Right lung (tissue), 2 donors: ENCODE measurements at regions not wholly inside any gene's neighbourhood (a gene's known extent, or its start where the extent isn't known, plus 50 kb on each side); places are given as distances from the start of the nearest gene placed in this dataset.

Source experiments
- DNase-seq, 2 donors: peaks; one replicate each; pipeline ENCODE4 v3.0.0-alpha.2; 2013

DNA sequence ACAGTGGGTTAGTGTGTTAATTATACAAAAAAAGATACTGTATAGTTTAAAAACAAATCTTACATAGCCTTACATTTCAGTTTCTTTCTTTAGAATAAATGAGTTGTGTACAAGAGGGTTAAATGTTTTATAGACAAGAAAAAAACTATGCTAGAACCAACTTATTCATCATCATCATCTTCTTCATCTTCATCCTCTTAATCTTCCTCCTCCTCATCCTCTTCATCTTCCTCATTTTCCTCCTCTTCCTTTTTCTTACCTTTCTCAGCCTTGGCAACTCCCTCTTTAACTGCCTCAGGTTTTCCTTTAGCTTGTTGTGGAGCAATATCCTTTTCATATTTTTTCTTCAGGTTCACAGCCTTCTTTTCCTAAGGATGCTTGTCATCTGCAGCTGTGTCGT, 53.7 kb downstream of the RPS12 start:
- DNase-seq, result no peak

DNA sequence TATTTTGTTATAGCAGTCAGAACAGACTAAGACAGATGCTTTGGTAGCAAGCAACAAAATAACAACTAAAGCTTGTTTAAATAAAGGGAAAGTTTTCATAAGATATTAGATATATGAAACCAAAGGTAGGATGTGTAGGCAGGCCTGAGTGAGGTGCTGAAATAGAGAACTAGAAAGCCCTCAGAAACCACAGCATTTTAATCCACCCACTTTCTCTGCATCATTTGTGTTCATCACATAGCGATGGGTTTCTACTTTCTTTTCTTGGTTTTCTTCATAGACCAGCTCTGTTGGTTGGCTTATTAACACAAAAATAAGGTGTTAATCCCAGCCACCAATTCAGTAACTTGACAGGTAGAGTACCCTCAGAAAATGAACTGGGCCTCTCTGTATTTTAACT, 58.6 kb downstream of the RPS12 start:
- DNase-seq, result no peak

DNA sequence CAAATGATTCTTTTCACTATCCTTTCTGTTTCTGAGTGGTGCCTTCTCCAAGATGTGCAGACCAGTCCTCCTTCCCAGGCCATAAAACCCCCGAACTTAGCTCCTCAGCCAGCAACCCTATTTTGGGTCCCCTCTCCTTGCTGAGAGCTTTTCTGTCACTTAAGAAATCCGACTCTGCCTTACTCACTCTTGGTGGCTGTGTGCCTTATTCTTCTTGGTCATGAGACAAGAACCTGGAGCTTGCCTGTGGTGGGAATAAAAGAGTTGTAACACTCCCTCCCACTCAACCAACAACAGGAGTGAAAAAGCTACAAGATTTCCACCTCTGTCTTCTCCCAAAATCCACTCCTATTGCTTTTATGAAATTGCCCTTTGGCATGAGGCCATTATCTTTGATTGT, 62.6 kb downstream of the RPS12 start:
- DNase-seq, result no peak

DNA sequence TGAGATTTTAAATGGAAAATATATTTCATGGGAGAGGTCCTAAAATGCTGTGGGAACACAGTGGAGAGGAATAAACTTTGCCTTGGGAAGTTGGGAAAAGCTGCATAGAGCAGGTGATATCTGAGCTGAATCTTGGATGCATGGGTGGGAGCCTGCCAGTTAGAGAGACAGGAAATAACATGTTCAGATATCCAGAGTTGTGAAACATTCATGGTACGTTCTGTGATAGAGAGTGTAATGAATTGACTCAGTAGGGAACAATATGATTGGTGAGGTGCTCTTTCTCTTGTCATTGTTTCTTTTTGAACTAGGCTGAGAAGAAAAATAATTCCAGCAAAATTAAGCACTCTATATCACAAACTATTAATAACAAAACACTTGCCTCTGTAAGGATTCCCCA, 72.8 kb downstream of the RPS12 start:
- no peak for DNase-seq

DNA sequence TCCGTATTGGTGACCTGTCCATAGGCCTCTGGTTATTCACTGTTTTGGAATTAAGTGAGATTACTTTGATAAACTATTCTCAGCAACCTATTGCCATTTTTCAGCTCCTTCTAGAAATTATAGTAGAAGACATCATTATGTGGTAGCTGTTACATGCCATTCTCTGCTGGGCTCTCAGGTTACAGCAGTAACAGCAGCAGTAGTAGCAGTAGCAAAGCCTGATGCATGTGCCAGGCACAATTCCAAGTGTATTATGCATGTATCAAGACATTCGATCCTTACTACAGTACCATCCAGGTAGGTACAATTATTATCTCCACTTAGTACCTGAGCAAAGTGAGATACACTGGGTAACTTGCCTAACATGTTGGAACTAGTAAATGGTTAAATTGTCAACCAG, 74.3 kb downstream of the RPS12 start:
- no peak for DNase-seq

DNA sequence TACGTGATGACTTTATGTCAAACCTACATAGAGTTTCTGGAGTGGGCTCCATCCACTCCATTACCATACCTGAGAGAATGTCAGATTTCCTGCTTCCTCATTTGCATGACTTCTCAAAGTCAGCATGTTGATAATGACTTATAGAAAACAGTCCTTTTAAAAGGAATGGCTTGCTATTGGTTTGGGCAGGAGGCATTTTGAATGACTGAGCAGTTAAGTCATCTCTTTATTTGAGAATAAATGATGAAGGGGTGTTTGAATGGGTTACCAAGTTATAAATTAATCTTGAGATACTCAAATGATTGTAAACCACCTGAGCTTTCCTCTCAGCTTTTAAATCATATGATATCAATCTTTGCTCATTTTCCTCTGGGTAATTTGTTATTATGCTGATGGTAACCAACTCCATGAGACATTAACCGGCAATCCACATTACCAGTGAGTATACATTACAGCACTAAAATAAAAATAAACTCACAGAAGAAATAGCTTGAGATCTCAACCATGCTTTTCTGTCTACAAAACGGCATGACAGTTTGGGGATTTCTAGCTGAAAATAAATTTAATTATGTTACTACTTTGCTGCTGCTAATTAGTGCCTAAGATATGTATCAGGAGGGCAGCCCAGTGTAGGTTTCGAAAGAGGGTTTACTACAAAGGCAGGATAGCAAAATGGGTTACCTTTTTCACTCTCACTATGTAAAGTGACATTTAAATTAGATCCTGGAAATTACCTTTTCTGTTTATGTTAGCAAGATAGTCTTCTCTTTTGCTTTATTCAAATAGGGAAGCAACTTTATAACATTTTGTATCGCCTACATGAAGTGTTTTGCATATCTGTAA, 78.8 kb downstream of the RPS12 start:
- no peak for DNase-seq

DNA sequence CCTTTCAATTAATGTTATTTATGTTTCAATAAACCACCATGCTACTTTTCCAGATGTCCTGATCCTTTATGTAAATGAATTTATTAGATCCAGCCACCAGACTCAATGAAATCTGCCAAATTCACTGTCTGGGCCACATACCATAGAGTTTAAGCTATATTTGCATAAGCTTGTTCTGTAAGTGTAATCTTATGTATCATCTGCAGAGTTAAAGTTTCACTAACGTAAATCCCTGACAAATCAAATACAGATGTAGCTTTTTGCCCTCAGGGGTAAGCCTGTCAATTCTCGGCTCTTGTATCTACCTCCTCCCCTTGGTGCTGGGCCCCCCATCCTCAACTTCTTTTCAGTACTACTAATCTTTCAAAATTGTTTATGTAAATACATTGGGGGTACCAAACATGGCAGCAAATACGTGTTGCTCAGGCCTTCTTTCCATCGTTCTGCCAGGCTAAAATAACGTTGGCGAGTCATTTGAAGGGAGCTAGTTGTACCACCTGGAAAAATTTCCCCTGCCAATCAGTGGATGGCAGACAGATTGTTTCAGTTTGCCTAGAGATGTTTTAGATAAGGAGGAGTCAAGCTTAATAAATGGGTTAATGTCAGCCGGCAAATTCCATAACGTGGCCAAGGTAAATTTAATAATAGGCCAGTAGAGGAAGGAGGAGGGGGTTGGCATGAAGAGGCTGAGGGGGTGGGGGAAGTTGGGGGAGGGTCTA, 79.6 kb downstream of the RPS12 start:
- DNase-seq, result no peak

DNA sequence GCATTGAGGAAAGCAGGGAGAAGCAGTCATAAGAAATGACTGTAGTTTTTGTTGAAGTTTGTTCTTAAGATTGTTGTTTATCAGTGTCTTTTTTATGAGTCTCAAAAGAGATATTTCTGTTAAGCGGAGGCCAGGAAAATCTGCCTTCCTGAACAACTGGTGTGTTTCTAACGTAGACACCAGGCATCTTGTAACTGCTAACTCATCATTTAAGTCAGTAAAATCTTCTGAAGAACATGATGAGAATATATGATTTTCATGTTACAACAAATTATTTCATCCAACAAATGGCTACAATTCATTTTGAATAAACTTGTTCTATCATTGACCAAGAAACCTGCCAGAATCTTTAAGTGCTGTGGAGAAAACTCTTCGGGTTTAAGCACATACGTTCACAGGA, 84.0 kb downstream of the RPS12 start:
- DNase-seq, result no peak

DNA sequence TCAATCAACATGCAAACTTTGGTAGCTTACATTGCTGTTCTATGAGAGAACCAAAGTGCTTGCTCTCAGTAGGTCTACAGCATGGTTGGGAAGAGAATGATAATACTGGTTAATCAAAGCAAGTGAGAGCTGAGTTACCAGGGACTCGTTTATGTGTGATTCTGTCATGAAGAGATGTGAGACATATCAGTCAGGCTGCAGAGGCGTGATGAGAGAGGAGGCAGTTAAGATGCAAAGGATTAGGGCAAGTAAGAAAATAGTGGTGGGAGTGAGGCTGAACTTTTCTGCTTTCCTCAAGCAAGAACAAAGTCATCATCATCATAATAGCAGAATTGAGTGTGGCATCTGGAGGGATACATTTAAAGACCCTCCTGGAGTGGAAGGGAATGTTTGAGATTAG, 86.5 kb downstream of the RPS12 start:
- DNase-seq, result no peak

DNA sequence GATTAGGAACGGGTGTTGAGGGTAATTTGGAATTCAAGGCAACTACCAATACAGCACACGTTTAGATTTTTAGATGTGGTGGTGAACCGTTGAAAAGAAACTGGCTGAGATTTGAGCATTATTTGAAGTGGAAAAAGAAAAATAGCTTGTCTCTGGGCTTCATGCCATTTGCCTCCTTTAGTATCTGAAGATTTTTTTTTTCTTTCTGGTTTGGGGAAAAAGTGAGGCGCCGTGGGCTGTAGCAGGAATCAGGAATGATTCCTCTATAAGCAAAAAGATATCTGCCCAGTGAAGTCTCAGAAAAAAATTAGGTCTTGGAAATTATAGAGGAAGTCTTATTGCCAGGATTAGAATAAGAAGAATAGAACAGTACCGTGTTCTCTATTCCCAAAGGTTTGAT, 88.5 kb downstream of the RPS12 start:
- no peak for DNase-seq

DNA sequence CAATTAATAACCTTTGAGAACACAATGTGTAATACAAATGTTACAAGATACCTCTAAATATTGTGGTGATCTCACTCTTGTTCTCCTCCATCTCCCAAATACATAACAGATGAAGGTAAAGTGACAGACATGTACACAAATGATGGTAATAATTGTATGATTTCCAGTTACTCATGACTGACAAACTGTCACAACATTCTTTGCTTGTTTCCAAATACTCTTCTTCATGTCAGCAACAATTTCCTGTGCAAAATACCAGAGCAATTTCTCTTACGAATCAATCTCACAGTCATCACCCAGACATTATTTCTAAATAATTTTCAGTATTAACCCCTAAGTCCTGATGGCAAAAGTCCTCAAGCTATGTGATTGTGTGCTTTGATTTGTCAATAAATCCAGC, 92.9 kb downstream of the RPS12 start:
- DNase-seq, result no peak

DNA sequence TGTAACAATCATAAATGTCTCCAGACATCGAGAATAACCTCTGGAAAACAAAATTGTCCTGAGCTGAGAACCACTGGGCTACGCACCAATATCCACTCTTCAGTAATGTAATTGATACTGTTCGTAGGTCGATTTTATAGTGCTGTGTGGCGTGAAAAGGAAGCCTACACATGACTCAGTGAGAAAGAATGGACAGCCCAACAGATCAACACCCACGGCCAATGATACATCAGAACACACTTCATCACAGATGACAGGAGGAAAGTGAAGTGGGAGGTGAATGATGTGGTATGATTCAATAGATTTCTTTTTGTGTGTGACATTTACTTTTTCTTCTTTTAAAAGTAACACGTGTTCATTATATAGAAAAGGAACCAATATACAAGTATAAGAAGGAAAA, 93.5 kb downstream of the RPS12 start:
- DNase-seq, result no peak

DNA sequence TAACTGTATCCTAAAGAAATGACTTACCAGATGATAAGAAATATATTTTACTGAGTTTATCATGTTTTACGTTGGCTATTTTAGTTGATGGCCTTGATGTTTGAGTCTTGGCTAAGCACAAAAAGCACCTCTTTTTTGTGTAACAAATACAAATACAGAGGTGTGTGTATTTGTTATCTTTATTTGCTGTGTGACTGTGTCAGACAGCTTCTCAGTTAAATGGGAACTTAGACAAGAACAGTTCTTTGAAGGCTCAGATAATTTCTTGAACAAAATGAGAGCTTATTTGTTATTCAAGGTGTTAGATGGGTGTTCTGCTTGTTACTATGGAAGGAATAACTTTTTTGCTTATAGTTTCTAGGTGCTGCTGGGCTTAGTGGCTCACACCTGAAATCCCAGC, 95.4 kb downstream of the RPS12 start:
- DNase-seq, result no peak

DNA sequence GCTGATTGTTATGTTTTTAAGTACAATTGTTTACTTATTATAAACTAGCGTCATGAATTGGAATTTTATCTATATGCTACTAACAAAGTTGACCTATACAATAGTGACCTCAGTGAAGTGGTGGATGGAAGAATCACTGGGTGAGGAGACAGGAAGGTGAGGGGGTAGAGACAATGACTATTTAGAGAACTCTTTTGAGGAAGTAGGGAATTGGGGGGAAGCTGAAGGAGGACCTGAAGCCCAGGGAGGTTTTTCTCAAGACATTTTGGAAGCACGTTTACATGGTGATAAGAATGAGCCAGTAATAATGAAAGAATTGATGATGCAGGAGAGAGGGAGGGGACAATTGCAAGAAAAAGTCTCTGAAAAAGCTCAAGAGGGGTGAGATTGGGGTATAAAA, 96.4 kb downstream of the RPS12 start:
- DNase-seq, result no peak

DNA sequence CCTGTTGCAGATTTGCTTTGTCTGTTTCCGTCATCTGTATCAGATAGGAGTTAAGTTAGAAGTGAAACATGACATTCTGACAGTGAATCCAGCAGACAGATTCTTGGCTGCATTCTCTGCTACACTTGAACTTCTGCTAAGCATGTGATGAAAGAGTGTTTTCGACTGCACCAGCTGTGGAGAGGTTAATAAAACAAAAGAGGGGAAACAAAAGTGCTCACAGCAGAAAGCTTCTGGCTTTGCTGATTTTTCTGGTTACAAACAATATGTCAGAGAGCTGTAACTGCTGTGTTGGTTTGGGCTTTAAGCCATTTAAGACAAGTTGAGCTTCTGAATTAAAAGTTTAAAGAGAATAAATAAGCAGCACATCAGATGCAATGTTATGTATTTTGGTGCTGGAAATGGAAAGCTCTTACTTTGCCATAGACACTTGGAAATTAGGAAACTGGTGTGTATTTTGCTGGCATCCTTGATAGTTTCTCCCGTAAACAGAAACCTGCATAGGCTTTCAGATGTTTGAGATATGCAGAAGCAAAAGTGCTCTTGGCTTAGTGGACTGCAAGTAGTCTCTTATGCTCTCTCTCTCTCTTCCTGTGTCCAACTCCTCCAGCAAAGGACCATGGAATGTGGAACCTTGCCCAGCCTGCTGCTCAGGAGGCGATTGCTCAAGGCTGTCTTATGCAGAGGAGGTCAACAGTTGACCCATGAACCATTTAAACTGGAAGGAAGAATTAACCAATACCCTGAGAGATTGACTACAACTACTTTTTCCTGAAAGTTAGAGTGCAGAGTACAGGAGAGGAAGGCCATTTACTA, 104.9 kb downstream of the RPS12 start:
- peak; percentile 72 to 73 for DNase-seq

DNA sequence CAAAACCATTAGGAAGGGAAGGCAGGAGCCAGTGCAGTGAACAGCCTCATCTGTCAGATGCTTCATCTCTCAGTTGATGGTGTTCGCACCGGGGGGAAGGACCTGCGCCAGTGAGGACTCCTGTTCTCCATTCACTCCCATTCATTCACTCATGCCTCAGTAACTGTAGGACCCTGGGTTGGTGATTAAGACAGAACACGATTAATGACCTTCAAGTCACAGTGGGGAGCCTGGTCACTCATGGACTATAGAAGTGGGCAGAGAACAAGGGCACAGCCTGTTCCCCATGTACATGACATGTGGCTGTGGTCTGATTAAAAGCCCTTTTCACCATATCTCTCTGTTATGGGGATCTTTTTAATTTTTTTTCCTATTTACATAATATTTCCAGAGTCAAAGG, 113.3 kb downstream of the RPS12 start:
- DNase-seq, result no peak

DNA sequence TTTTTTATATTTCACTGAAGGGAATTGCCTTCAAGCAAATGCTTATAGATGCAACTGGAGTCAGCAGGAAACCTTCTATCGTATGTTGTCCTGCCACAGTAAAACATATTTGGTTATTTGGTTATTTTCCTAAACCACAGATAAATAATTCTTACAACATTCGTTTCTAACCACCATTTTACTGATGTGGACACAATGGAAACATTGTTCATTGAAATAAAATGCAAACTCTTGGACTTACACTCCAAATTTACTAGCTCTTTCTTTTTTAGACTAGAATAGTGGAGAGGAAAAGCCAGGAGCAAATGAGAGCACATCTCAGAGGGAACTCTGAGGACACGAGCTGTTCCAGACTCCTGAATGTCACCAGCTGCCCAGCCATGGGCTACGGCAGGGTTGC, 114.8 kb downstream of the RPS12 start:
- DNase-seq, result no peak

DNA sequence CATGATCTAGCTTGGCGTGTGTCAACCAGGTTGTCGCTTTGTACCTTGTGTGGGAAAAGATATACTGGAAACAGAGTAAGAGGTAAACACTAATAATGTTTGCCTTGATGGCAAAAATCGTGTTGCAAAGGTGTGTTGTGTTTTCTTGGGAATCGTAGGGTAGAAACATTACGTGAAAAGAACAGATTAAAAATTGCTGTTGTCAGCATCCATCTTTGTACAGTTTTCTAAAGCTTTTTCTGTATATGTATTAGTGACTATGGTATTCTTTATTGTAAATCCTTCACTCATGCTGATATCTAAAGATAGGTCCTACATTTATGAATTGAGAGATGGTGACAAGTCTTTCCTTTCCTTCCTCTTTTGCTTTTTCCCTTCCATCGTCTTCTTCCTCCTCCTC, 116.9 kb downstream of the RPS12 start:
- DNase-seq, result no peak

DNA sequence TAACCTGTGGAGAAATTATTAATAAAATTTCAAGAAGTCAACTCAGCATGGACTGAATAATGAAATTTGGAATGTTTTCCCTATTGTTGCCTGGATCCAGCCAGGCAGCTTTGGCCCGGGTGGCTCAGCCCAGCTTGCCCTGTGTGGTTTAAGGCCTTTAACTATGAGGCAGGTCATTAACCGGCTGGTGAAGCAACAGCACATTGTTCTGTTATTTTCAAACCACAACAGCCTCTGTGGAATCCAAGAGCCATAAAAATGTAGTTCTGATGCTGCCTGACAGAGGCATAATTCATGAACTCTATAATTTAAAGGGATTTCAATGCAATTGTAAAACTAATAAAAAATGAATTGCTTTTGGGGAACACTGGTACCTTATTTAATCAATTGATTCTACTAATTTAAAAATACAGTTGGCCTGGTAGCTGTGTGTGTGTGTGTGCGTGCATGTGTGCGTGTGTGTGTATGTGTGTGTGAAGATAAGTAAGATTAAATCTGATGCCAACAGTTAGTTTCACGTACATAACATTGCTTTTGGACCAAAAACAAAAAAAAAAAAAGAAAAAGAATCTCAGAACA, 117.7 kb downstream of the RPS12 start:
- no peak for DNase-seq

DNA sequence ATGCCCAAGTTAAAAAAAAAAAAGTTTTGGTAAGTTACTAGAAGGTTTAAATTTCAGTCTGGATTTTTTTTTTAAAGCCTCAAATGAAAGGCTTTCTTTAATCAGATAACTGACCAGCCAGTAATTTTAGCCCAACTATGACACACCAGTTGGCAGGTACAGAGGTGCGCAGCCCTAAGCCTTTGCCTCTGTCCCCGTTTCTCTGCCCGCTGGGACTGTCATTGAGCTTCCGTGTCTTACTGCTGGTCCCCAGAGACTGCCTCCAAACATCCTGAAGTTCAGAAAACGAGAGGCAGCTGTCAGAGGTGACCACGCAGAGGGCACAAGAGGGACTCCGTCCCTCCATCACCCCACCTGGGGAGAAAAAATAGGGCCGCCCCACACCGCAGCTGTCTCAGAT, 118.2 kb downstream of the RPS12 start:
- DNase-seq, result no peak

DNA sequence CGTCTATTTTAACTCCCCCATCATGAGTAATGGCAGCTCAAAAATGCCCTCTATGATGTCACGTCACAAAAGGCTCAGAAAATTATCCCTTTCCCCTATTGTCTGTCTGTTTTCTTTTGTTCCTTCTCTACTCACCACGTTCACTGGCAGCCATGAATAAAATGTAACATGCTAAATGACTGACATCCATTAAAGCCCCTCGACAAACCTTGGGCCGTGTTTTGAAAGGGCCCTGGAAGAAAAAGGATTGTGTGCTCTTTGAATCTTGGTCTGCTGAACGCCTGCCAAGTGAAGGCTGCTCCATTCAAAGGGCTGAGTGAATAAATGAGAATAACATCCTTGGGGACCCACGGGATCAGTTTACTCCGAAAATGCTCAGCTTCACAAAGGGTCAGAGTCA, 118.7 kb downstream of the RPS12 start:
- no peak for DNase-seq

DNA sequence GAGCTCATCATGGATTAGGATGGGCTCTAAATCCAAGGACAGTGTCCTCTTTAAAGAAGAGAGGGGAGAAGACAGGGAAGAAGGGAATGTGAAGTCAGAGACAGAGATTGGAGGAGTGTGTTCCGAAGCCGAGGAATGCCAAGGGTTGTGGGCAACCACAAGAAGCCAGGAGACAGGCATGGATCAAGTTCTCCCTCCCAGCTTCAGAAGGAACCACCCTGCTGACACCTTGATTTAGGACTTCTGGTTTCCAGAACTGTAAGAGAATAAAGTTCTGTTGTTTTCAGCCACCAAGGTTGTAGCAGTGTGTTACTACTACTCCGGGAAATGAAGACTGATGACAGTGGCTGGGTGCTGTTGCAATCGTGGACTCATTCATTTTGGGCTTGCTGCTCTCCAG, 120.1 kb downstream of the RPS12 start:
- no peak for DNase-seq
